SK-N-SH treated with all-trans-retinoic acid at 6 μM for 48 hours (cell line): ENCODE measurements at regions not wholly inside any gene's neighbourhood (a gene's known extent, or its start where the extent isn't known, plus 50 kb on each side); places are given as distances from the start of the nearest gene placed in this dataset.

Experiments used
- ATAC-seq: fragments of 200-7000 bp; cut with Tn5 transposase; 3 replicates; pipeline ENCODE4 v1.9.1; 2020; ENCODE audit warnings: mild to moderate bottlenecking, moderate library complexity
- ARNTL ChIP-seq: fragments of 450-650 bp; formaldehyde crosslinking; IDR thresholded peaks from 2 replicates; pipeline ENCODE4 v1.5.0; 2020; ENCODE audit warnings: low read depth, mild to moderate bottlenecking, moderate library complexity, borderline replicate concordance
- BACH2 ChIP-seq: fragments of 250-450 bp; sonication (Bioruptor Pico); IDR thresholded peaks from 2 replicates; pipeline ENCODE4 v1.9.0; 2021; ENCODE audit warnings: mild to moderate bottlenecking, borderline replicate concordance
- CREB5 ChIP-seq: fragments of 250-450 bp; sonication (Bioruptor Pico); IDR thresholded peaks from 2 replicates; pipeline ENCODE4 v1.5.1; 2020; ENCODE audit warnings: low read depth, mild to moderate bottlenecking, moderate library complexity
- CSDC2 ChIP-seq: fragments of 250-450 bp; sonication (Bioruptor Pico); IDR thresholded peaks from 2 replicates; pipeline ENCODE4 v1.5.0; 2020; ENCODE audit warnings: mild to moderate bottlenecking, moderate library complexity
- ESRRG ChIP-seq: fragments of 250-450 bp; sonication (Bioruptor Pico); IDR thresholded peaks from 2 replicates; pipeline ENCODE4 v1.6.1; 2021; ENCODE audit warnings: mild to moderate bottlenecking
- GLIS3 ChIP-seq: fragments of 250-450 bp; sonication (Bioruptor Pico); IDR thresholded peaks from 2 replicates; pipeline ENCODE4 v1.5.0; 2020; ENCODE audit warnings: mild to moderate bottlenecking, moderate library complexity
- PATZ1 ChIP-seq: fragments of 250-450 bp; sonication (Bioruptor Pico); IDR thresholded peaks from 2 replicates; pipeline ENCODE4 v1.8.0; 2020; ENCODE audit warnings: mild to moderate bottlenecking, moderate library complexity, borderline replicate concordance
- POU6F1 ChIP-seq: fragments of 250-450 bp; sonication (Bioruptor Pico); IDR thresholded peaks from 2 replicates; pipeline ENCODE4 v1.8.0; 2021; ENCODE audit warnings: low read depth, mild to moderate bottlenecking, moderate library complexity, borderline replicate concordance
- PPARA ChIP-seq: fragments of 250-450 bp; sonication (Bioruptor Pico); IDR thresholded peaks from 2 replicates; pipeline ENCODE4 v1.5.0; 2020; ENCODE audit warnings: mild to moderate bottlenecking, borderline replicate concordance
- RARB ChIP-seq: fragments of 250-450 bp; sonication (Bioruptor Pico); IDR thresholded peaks from 2 replicates; pipeline ENCODE4 v1.8.0; 2021; ENCODE audit warnings: mild to moderate bottlenecking, moderate library complexity
- SNAI2 ChIP-seq: fragments of 250-450 bp; sonication (Bioruptor Pico); IDR thresholded peaks from 2 replicates; pipeline ENCODE4 v1.5.0; 2020; ENCODE audit warnings: mild to moderate bottlenecking, moderate library complexity
- TCF4 ChIP-seq: fragments of 250-450 bp; sonication (Bioruptor Pico); IDR thresholded peaks from 2 replicates; pipeline ENCODE4 v1.8.0; 2021; ENCODE audit warnings: mild to moderate bottlenecking, moderate library complexity, borderline replicate concordance
- TOX ChIP-seq: fragments of 250-450 bp; sonication (Bioruptor Pico); IDR thresholded peaks from 2 replicates; pipeline ENCODE4 v1.8.0; 2021; ENCODE audit warnings: mild to moderate bottlenecking, moderate library complexity, borderline replicate concordance
- TSHZ2 ChIP-seq: fragments of 250-450 bp; sonication (Bioruptor Pico); IDR thresholded peaks from 2 replicates; pipeline ENCODE4 v1.5.0; 2020; ENCODE audit warnings: mild to moderate bottlenecking, moderate library complexity
- ZC3H10 ChIP-seq: fragments of 250-450 bp; sonication (Bioruptor Pico); IDR thresholded peaks from 2 replicates; pipeline ENCODE4 v1.5.1; 2021; ENCODE audit warnings: mild to moderate bottlenecking, moderate library complexity
- ZFP3 ChIP-seq: fragments of 250-450 bp; sonication (Bioruptor Pico); IDR thresholded peaks from 2 replicates; pipeline ENCODE4 v1.5.0; 2020; ENCODE audit warnings: mild to moderate bottlenecking, moderate library complexity
- ZFP30 ChIP-seq: fragments of 450-650 bp; formaldehyde crosslinking; IDR thresholded peaks from 2 replicates; pipeline ENCODE4 v1.5.0; 2022; ENCODE audit warnings: mild to moderate bottlenecking, moderate library complexity
- ZNF565 ChIP-seq: fragments of 450-650 bp; formaldehyde crosslinking; conservative IDR thresholded peaks from 2 replicates; pipeline ENCODE4 v1.5.0; 2020; ENCODE audit warnings: low read depth, mild to moderate bottlenecking, moderate library complexity
- ZNF70 ChIP-seq: fragments of 450-650 bp; formaldehyde crosslinking; IDR thresholded peaks from 2 replicates; pipeline ENCODE4 v1.5.0; 2020; ENCODE audit warnings: mild to moderate bottlenecking, moderate library complexity
- ZNF8 ChIP-seq: fragments of 450-650 bp; formaldehyde crosslinking; IDR thresholded peaks from 2 replicates; pipeline ENCODE4 v1.5.0; 2020; ENCODE audit warnings: mild to moderate bottlenecking, moderate library complexity

- no peak for TF ChIP-seq TCF4 (CRISPR knock-in tag)
Observed at GRCh38 chr6:141598487-141598886, 534.2 kb upstream of the GJE1 start (continued).

GRCh38 chr6:141594874-141595273 lies 537.9 kb upstream of the GJE1 start:
- ATAC-seq = no peak
- TF ChIP-seq ZNF70 (CRISPR knock-in tag) (no peak), ZFP3 (CRISPR knock-in tag) (no peak), TCF4 (CRISPR knock-in tag) (no peak), BACH2 (CRISPR knock-in tag) (no peak), CSDC2 (CRISPR knock-in tag) (no peak), GLIS3 (CRISPR knock-in tag) (no peak), PPARA (no peak), ZC3H10 (CRISPR knock-in tag) (no peak), ESRRG (CRISPR knock-in tag) (no peak), ARNTL (CRISPR knock-in tag) (no peak), PATZ1 (no peak), ZFP30 (CRISPR knock-in tag) (no peak), SNAI2 (CRISPR knock-in tag) (no peak)

- TF ChIP-seq ZNF8 (CRISPR knock-in tag) = no peak
- TF ChIP-seq TSHZ2 = no peak
- TF ChIP-seq PPARA = no peak
- ATAC-seq = no peak
Observed at GRCh38 chr6:141593311-141593710, 539.4 kb upstream of the GJE1 start.

- TF ChIP-seq TSHZ2 = no peak
- no peak for TF ChIP-seq BACH2 (CRISPR knock-in tag)
- no peak for TF ChIP-seq RARB (CRISPR knock-in tag)
- TF ChIP-seq ESRRG (CRISPR knock-in tag) = no peak
- TF ChIP-seq ZFP3 (CRISPR knock-in tag) = no peak
- TF ChIP-seq ZNF8 (CRISPR knock-in tag) = no peak
- no peak for TF ChIP-seq ZFP30 (CRISPR knock-in tag)
- no peak for TF ChIP-seq ZNF565 (CRISPR knock-in tag)
- TF ChIP-seq PATZ1 = no peak
- TF ChIP-seq ZC3H10 (CRISPR knock-in tag) = no peak
- TF ChIP-seq GLIS3 (CRISPR knock-in tag) = no peak
- TF ChIP-seq ZNF70 (CRISPR knock-in tag) = no peak
- no peak for TF ChIP-seq CREB5 (CRISPR knock-in tag)
- no peak for TF ChIP-seq CSDC2 (CRISPR knock-in tag)
- no peak for TF ChIP-seq POU6F1 (CRISPR knock-in tag)
- TF ChIP-seq SNAI2 (CRISPR knock-in tag) = no peak
- TF ChIP-seq TOX (CRISPR knock-in tag) = no peak
- peak; percentile 33; the same call in 2 of the 3 replicates for ATAC-seq
Observed at GRCh38 chr6:141587482-141588266, 545.1 kb upstream of the GJE1 start.
